Activated naive CD8-positive, alpha-beta T cell treated with anti-CD3 and anti-CD28 coated beads for 36 hours (primary cell): ENCODE measurements at regions not wholly inside any gene's neighbourhood (a gene's known extent, or its start where the extent isn't known, plus 50 kb on each side); places are given as distances from the start of the nearest gene placed in this dataset.
A peak's percentile ranks its signal among the peaks of the same experiment; 100 is the strongest.

Source experiments
- DNase-seq: peaks from one replicate; pipeline ENCODE4 v3.0.0; 2021
- H3K27ac Mint-ChIP-seq: one replicate; pipeline ENCODE4 v1.8.0; 2022; ENCODE audit warnings: mild to moderate bottlenecking, moderate library complexity, mixed read lengths
- H3K27me3 Mint-ChIP-seq: one replicate; pipeline ENCODE4 v1.8.0; 2022; ENCODE audit warnings: mild to moderate bottlenecking, mixed read lengths
- H3K36me3 Mint-ChIP-seq: one replicate; pipeline ENCODE4 v1.8.0; 2021; ENCODE audit warnings: mild to moderate bottlenecking, mixed read lengths
- H3K4me1 Mint-ChIP-seq: one replicate; pipeline ENCODE4 v1.8.0; 2021; ENCODE audit warnings: mixed read lengths
- H3K4me3 Mint-ChIP-seq: one replicate; pipeline ENCODE4 v1.8.0; 2022; ENCODE audit warnings: mild to moderate bottlenecking, moderate library complexity, mixed read lengths
- H3K9me3 Mint-ChIP-seq: one replicate; pipeline ENCODE4 v1.8.0; 2022; ENCODE audit warnings: mixed read lengths

- Mint-ChIP-seq H3K36me3 (peaks cover 4% of the 10 kb centered on the region), H3K4me3 (no peak overlapping the region), H3K27me3 (peaks cover 30% of the 10 kb centered on the region), H3K27ac (no peak overlapping the region), H3K9me3 (peaks cover 2% of the 10 kb centered on the region), H3K4me1 (peaks cover 6% of the 10 kb centered on the region)
- DNase-seq, result no peak
These were observed 161.7 kb downstream of the ANXA2 start for GRCh38 chr15:60235951-60236710.

GRCh38 chr15:60237446-60237845, 160.3 kb downstream of the ANXA2 start:
- H3K4me1 Mint-ChIP-seq, result peaks cover 6% of the 10 kb centered on the region
- DNase-seq, result no peak
- peaks cover 4% of the 10 kb centered on the region for H3K36me3 Mint-ChIP-seq
- peaks cover 3% of the 10 kb centered on the region for H3K9me3 Mint-ChIP-seq
- no peak overlapping the region for H3K4me3 Mint-ChIP-seq
- peaks cover 33% of the 10 kb centered on the region for H3K27me3 Mint-ChIP-seq
- H3K27ac Mint-ChIP-seq, result no peak overlapping the region

- Mint-ChIP-seq H3K27me3 (peaks cover 32% of the 10 kb centered on the region), H3K4me3 (no peak overlapping the region), H3K4me1 (no peaks in the 10 kb centered on the region), H3K27ac (no peak overlapping the region), H3K9me3 (peaks cover 1% of the 10 kb centered on the region), H3K36me3 (peaks cover 4% of the 10 kb centered on the region)
- DNase-seq, result no peak
These were observed 154.0 kb downstream of the ANXA2 start for GRCh38 chr15:60243769-60244168.

DNA sequence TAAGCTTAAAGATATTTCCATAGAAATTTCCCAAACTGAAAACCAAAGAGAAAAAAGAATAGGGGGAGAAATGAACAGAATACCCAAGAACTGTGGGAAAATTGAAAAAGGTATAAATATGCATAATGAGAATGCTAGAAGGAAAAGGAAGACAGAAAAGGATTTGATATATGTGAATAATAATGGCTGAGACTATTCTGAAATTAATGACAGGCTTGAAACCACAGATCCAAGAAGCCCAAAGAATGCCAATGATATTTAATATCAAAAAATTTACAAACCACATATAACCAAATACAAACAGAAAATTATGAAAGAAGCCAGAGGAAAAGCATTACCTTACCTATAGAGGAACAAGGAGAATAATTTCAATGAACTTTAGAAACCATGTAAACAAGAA, 153.0 kb downstream of the ANXA2 start:
- DNase-seq, result no peak
- peaks cover 1% of the 10 kb centered on the region for H3K9me3 Mint-ChIP-seq
- no peaks in the 10 kb centered on the region for H3K4me1 Mint-ChIP-seq
- H3K27me3 Mint-ChIP-seq, result peaks cover 30% of the 10 kb centered on the region
- H3K36me3 Mint-ChIP-seq, result peaks cover 3% of the 10 kb centered on the region
- no peak overlapping the region for H3K4me3 Mint-ChIP-seq
- no peak overlapping the region for H3K27ac Mint-ChIP-seq

GRCh38 chr15:60250316-60250715, 147.5 kb downstream of the ANXA2 start:
- H3K9me3 Mint-ChIP-seq, result no peaks in the 10 kb centered on the region
- no peaks in the 10 kb centered on the region for H3K36me3 Mint-ChIP-seq
- DNase-seq, result no peak
- peaks cover 44% of the 10 kb centered on the region for H3K27me3 Mint-ChIP-seq
- H3K4me3 Mint-ChIP-seq, result no peak overlapping the region
- no peak overlapping the region for H3K27ac Mint-ChIP-seq
- peaks cover 3% of the 10 kb centered on the region for H3K4me1 Mint-ChIP-seq

DNA sequence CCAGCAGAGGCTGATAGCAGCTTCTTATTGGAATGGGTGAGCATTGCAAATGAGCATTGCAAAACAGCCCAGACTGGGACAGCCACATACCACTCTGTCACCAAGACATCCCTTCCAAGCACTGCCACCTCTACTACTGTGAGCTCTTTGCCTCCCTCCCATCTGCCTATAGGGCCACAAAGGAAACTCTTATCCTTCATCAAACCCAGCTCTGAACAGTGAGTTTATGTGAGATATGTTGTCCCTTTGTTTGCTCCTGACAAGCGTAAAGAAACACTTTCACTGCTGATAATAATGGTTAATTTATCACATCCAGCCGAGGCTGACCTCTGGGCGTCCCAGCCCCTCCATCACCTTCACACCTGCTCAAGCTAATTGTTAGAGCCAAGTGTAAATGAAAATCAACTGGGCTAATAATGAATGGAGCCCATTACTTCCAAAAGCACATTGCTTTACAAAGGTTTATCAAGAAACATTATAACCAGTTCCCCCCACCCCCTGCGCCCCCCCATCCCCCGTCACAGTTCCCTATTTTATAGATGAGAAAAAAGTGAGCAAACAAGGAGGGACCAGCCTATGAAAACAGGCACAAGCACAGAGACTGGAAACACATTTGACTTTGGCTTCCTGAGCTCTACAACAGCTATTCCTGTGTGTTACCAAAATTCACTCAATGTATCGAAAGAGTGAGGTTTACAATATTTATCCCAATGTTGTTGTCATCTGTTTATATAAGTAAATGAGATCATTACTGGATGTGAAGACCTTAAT, 146.3 kb downstream of the ANXA2 start:
- Mint-ChIP-seq H3K27ac (no peak overlapping the region), H3K27me3 (peaks cover 44% of the 10 kb centered on the region), H3K9me3 (no peaks in the 10 kb centered on the region), H3K36me3 (no peaks in the 10 kb centered on the region), H3K4me1 (peaks cover 8% of the 10 kb centered on the region), H3K4me3 (no peak overlapping the region)
- DNase-seq, result no peak

DNA sequence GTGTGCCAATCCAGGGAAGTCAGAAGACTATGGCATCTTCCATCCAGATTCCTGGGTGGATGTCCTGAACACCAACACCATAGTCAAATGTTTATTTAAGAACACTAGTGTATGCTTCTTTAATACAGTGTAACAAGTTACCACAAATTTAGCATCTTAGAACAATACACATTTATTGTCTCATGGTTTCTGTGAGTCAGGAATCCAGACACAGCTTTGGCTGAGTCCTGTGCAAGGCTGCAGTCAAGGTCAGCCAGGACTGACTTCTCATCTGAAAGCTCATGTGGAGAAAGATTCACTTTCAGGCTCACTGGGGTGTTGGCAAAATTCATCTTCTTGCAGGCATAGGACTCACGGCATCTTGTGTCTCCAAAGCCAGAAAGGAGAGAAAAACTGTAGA, 143.4 kb downstream of the ANXA2 start:
- no peak overlapping the region for H3K27ac Mint-ChIP-seq
- peaks cover 48% of the 10 kb centered on the region for H3K27me3 Mint-ChIP-seq
- no peak overlapping the region for H3K4me3 Mint-ChIP-seq
- no peak for DNase-seq
- no peaks in the 10 kb centered on the region for H3K9me3 Mint-ChIP-seq
- H3K36me3 Mint-ChIP-seq, result no peaks in the 10 kb centered on the region
- H3K4me1 Mint-ChIP-seq, result peaks cover 8% of the 10 kb centered on the region

- peak; percentile 23 for DNase-seq
- Mint-ChIP-seq H3K36me3 (no peaks in the 10 kb centered on the region), H3K4me3 (no peak overlapping the region), H3K27ac (no peak overlapping the region), H3K9me3 (no peaks in the 10 kb centered on the region), H3K4me1 (peaks cover 8% of the 10 kb centered on the region), H3K27me3 (peaks cover 45% of the 10 kb centered on the region)
These were observed 142.4 kb downstream of the ANXA2 start for GRCh38 chr15:60255390-60255789.

DNA sequence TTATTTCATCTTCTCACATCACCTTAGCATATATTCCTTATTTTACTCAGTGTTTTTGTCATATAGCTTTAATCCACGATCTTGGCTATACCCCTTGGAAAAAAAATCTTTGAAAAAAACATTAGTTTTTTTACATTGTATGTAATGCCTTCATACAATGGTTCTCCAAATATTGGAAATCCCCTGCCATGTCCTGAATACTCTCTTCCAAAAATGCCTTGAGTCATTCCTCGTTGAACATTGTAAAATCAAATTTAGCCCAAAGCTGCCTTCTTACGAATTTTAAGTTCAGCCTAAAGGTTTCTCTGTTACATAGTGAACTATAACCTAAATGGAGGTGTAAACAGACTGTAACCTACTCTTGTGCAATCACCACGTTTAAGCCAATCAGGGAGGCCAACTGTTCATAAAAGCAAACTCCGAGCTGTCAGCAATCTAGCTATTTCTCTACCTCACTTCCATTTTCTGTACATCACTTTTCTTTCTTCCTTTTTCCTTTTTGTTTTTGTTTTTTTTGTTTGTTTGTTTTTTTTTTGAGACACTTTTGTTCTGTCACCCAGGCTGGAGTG, 140.1 kb downstream of the ANXA2 start:
- H3K4me3 Mint-ChIP-seq, result no peak overlapping the region
- H3K4me1 Mint-ChIP-seq, result peaks cover 8% of the 10 kb centered on the region
- H3K27me3 Mint-ChIP-seq, result peaks cover 34% of the 10 kb centered on the region
- no peak for DNase-seq
- no peaks in the 10 kb centered on the region for H3K36me3 Mint-ChIP-seq
- no peak overlapping the region for H3K27ac Mint-ChIP-seq
- no peaks in the 10 kb centered on the region for H3K9me3 Mint-ChIP-seq

DNA sequence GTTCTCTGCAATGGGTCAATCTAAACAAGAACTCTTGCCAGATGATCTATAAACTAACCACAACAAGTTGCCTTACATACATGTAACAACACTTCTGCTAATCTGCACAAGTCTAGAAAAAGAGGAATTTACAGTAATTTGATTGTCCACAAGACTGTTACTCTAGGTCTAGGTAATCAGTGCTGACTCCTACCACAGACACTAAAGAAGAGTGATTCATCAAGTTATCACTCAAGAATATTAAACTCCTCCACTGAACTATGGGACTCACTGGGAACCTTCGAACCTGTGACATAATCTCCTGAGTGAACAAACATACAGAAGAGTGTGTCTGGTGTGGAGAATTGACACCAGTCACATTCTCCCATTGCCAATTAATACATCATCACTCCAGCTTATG, 138.3 kb downstream of the ANXA2 start:
- Mint-ChIP-seq H3K9me3 (no peaks in the 10 kb centered on the region), H3K27me3 (peaks cover 25% of the 10 kb centered on the region)
- no peak for DNase-seq

DNA sequence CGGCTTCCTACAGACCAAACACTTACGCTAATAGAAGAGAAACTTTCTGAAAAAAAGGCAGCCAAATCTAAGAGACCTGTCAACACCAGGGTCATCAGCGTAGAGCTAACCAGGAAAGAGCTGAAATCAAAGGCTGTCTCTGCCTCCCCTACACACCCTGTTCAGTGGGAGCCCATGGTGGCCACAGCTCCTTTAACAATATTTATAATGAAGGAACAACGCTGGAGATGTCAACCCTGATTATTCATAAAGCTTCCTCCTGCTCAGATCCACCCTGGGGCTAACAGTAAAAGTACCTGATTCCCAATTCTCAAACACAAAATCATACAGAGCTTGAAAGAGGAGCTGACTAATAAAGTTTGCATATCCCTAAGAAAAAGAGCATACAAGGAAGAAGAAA, 133.7 kb downstream of the ANXA2 start:
- Mint-ChIP-seq H3K4me3 (no peak overlapping the region), H3K36me3 (no peaks in the 10 kb centered on the region), H3K4me1 (no peaks in the 10 kb centered on the region), H3K9me3 (no peaks in the 10 kb centered on the region), H3K27ac (no peak overlapping the region), H3K27me3 (peaks cover 25% of the 10 kb centered on the region)
- no peak for DNase-seq

More for the DNA sequence above, 138.3 kb downstream of the ANXA2 start:
- H3K36me3 Mint-ChIP-seq, result no peaks in the 10 kb centered on the region
- peaks cover 8% of the 10 kb centered on the region for H3K4me1 Mint-ChIP-seq
- no peak overlapping the region for H3K4me3 Mint-ChIP-seq
- H3K27ac Mint-ChIP-seq, result no peak overlapping the region

DNA sequence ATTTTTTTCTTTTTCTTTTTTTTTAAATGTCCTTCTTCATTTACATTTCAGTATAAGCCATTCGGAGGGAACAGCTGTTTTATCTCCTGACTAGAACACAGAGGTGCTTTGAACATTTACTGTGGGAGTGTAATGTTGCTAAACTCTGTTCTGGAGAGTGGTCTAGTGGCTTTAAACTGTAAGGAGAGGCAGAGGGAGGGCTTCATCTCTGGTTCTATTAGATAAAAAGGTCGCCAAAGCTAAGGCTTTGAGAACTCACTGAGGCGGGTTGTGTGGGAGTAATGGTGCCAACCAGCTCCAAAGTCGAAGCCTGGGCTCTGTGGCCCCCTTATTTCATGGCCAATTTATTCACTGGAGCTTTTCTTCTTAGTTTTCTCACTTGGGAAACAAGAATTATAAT, 133.2 kb downstream of the ANXA2 start:
- H3K27me3 Mint-ChIP-seq, result peaks cover 24% of the 10 kb centered on the region
- H3K4me1 Mint-ChIP-seq, result no peaks in the 10 kb centered on the region
- H3K36me3 Mint-ChIP-seq, result no peaks in the 10 kb centered on the region
- DNase-seq, result no peak
- no peak overlapping the region for H3K27ac Mint-ChIP-seq
- H3K4me3 Mint-ChIP-seq, result no peak overlapping the region
- no peaks in the 10 kb centered on the region for H3K9me3 Mint-ChIP-seq

GRCh38 chr15:60265057-60265456, 132.7 kb downstream of the ANXA2 start:
- Mint-ChIP-seq H3K27ac (no peak overlapping the region), H3K4me3 (no peak overlapping the region), H3K36me3 (no peaks in the 10 kb centered on the region), H3K27me3 (peaks cover 22% of the 10 kb centered on the region), H3K9me3 (no peaks in the 10 kb centered on the region), H3K4me1 (no peaks in the 10 kb centered on the region)
- no peak for DNase-seq

GRCh38 chr15:60272623-60273022, 125.2 kb downstream of the ANXA2 start:
- peaks cover 12% of the 10 kb centered on the region for H3K9me3 Mint-ChIP-seq
- no peak overlapping the region for H3K4me3 Mint-ChIP-seq
- H3K36me3 Mint-ChIP-seq, result peaks cover 4% of the 10 kb centered on the region
- no peak overlapping the region for H3K27ac Mint-ChIP-seq
- no peaks in the 10 kb centered on the region for H3K4me1 Mint-ChIP-seq
- DNase-seq, result no peak
- peaks cover 41% of the 10 kb centered on the region for H3K27me3 Mint-ChIP-seq

DNA sequence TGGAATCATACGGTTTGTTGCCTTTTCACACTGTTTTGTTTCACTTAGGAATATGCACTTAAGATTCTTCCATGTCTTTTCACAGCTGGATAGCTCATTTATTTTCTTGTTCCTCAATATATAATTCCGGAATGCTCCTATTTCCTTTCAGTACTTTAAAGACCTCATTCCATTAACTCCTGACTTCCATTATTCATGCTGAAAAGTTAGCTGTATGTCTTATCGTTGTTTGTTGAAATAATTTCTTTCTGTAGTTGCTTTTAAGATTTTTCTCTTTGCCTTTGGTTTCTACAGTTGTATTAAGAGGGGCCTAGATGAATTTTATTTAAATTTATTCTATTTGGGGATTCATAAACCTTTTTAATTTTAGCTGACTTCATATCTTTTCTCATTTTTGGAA, 122.2 kb downstream of the ANXA2 start:
- Mint-ChIP-seq H3K9me3 (peaks cover 12% of the 10 kb centered on the region), H3K27ac (no peak overlapping the region), H3K36me3 (peaks cover 4% of the 10 kb centered on the region), H3K27me3 (peaks cover 37% of the 10 kb centered on the region), H3K4me3 (no peak overlapping the region), H3K4me1 (no peaks in the 10 kb centered on the region)
- DNase-seq, result no peak
